ENCODE measurements at regions not wholly inside any gene's neighbourhood (a gene's known extent, or its start where the extent isn't known, plus 50 kb on each side); places are given as distances from the start of the nearest gene placed in this dataset.
"Not testable (repeated sequence)": the region's sequence is repeated elsewhere in the genome, so short reads cannot be mapped to it uniquely, and the experiment has no call there.

- H3K36me3 Mint-ChIP-seq: no peaks in the 10 kb centered on the region
- no peak overlapping the region for H3K27ac Mint-ChIP-seq
- H3K4me1 Mint-ChIP-seq: no peaks in the 10 kb centered on the region
- DNase-seq (ENCODE audit: low spot score in 2 of 2, unreplicated experiment in 2 of 2): no peak
- peaks cover 26% of the 10 kb centered on the region for H3K27me3 Mint-ChIP-seq (ENCODE audit: low read depth)
- peaks cover 3% of the 10 kb centered on the region for H3K9me3 Mint-ChIP-seq
- H3K4me3 Mint-ChIP-seq: no peak overlapping the region
- no peak for TF ChIP-seq CTCF (IDR thresholded peaks at IDR 0.05; ENCODE audit: unreplicated experiment)
Observed at GRCh38 chr11:116344601-116345000, 428.2 kb downstream of the BUD13 start.

GRCh38 chr11:116343270-116343669, 429.5 kb downstream of the BUD13 start:
- no peaks in the 10 kb centered on the region for H3K36me3 Mint-ChIP-seq
- no peak for DNase-seq (ENCODE audit: low spot score in 2 of 2, unreplicated experiment in 2 of 2)
- no peak overlapping the region for H3K4me3 Mint-ChIP-seq
- no peaks in the 10 kb centered on the region for H3K4me1 Mint-ChIP-seq
- H3K27me3 Mint-ChIP-seq (ENCODE audit: low read depth): peaks cover 31% of the 10 kb centered on the region
- peaks cover under 1% of the 10 kb centered on the region for H3K9me3 Mint-ChIP-seq
- TF ChIP-seq CTCF (IDR thresholded peaks at IDR 0.05; ENCODE audit: unreplicated experiment): no peak
- no peak overlapping the region for H3K27ac Mint-ChIP-seq

- H3K4me3 Mint-ChIP-seq: no peak overlapping the region
Observed at GRCh38 chr11:116342148-116342547, 430.6 kb downstream of the BUD13 start.

GRCh38 chr11:116339306-116340098, 433.3 kb downstream of the BUD13 start:
- Mint-ChIP-seq H3K4me1 (no peaks in the 10 kb centered on the region), H3K27me3 (ENCODE audit: low read depth) (peaks cover 42% of the 10 kb centered on the region), H3K9me3 (peaks cover 14% of the 10 kb centered on the region), H3K4me3 (no peak overlapping the region), H3K36me3 (no peaks in the 10 kb centered on the region), H3K27ac (no peak overlapping the region)
- TF ChIP-seq CTCF (IDR thresholded peaks at IDR 0.05; ENCODE audit: unreplicated experiment): no peak
- DNase-seq (ENCODE audit: low spot score in 2 of 2, unreplicated experiment in 2 of 2): no peak

More at GRCh38 chr11:116342148-116342547, 430.6 kb downstream of the BUD13 start:
- Mint-ChIP-seq H3K4me1 (no peaks in the 10 kb centered on the region), H3K27ac (no peak overlapping the region), H3K27me3 (ENCODE audit: low read depth) (peaks cover 31% of the 10 kb centered on the region), H3K9me3 (peaks cover 9% of the 10 kb centered on the region), H3K36me3 (no peaks in the 10 kb centered on the region)
- TF ChIP-seq CTCF (IDR thresholded peaks at IDR 0.05; ENCODE audit: unreplicated experiment): no peak
- DNase-seq (ENCODE audit: low spot score in 2 of 2, unreplicated experiment in 2 of 2): no peak

GRCh38 chr11:116338500-116338899, 434.3 kb downstream of the BUD13 start:
- H3K4me1 Mint-ChIP-seq; H3K27ac Mint-ChIP-seq; H3K36me3 Mint-ChIP-seq; DNase-seq (ENCODE audit: low spot score in 2 of 2, unreplicated experiment in 2 of 2); H3K4me3 Mint-ChIP-seq: not testable (repeated sequence)
- peaks cover 14% of the 10 kb centered on the region for H3K9me3 Mint-ChIP-seq
- H3K27me3 Mint-ChIP-seq (ENCODE audit: low read depth): peaks cover 47% of the 10 kb centered on the region

- no peak overlapping the region for H3K27ac Mint-ChIP-seq
- TF ChIP-seq CTCF (IDR thresholded peaks at IDR 0.05; ENCODE audit: unreplicated experiment): no peak
- H3K4me1 Mint-ChIP-seq: no peaks in the 10 kb centered on the region
- H3K4me3 Mint-ChIP-seq: no peak overlapping the region
- DNase-seq (ENCODE audit: low spot score in 2 of 2, unreplicated experiment in 2 of 2): no peak
- H3K9me3 Mint-ChIP-seq: peaks cover 14% of the 10 kb centered on the region
- peaks cover 49% of the 10 kb centered on the region for H3K27me3 Mint-ChIP-seq (ENCODE audit: low read depth)
- H3K36me3 Mint-ChIP-seq: no peaks in the 10 kb centered on the region
Observed at GRCh38 chr11:116336540-116336939, 436.2 kb downstream of the BUD13 start.

Measured in mesothelial cell of epicardium (in vitro differentiated cells).